CD4-positive, alpha-beta T cell (primary cell): ENCODE measurements at regions not wholly inside any gene's neighbourhood (a gene's known extent, or its start where the extent isn't known, plus 50 kb on each side); places are given as distances from the start of the nearest gene placed in this dataset.

Experiments used
- ATAC-seq: fragments of 200-7000 bp; cut with Tn5 transposase; one replicate; pipeline ENCODE4 v1.10.0; 2022; ENCODE audit warnings: mild to moderate bottlenecking; ENCODE audit not compliant: poor library complexity
- CTCF ChIA-PET: fragments of 350-600 bp; sonication (Branson Sonifier 250); formaldehyde crosslinking; loops from one replicate; lab custom pipeline; 2021; ENCODE audit warnings: antibody characterized with exemption, inconsistent platforms; lab: Charles Lee
- POLR2A ChIA-PET: fragments of 350-600 bp; sonication (Branson Sonifier 250); formaldehyde crosslinking; loops from one replicate; lab custom pipeline; 2021; ENCODE audit warnings: antibody characterized with exemption, inconsistent platforms; lab: Charles Lee
- DNase-seq, 14 experiments: peaks; one replicate each; pipeline ENCODE4 v3.0.0-alpha.2; 2013 to 2020; ENCODE audit warnings: mixed read lengths in 2 of 14
- H3K27ac ChIP-seq, 2 donors: one replicate each; pipeline versions ENCODE4 v1.5.1 to v1.7.0; 2013; ENCODE audit warnings: low read length in 2 of 2, low read depth in 1 of 2, mild to moderate bottlenecking in 1 of 2
- H3K27me3 ChIP-seq, 2 experiments: 1 replicate in 1 of 2; 2 replicates in 1 of 2; pipeline versions ENCODE4 v1.6.1 to v1.7.0; 2013; ENCODE audit warnings: low read length in 2 of 2, control low read depth in 1 of 2, mild to moderate bottlenecking in 1 of 2, moderate library complexity in 1 of 2; ENCODE audit not compliant: insufficient read depth in 2 of 2, control insufficient read depth in 1 of 2
- H3K36me3 ChIP-seq: one replicate; pipeline ENCODE4 v1.6.1; 2013; ENCODE audit warnings: low read length, control low read depth; ENCODE audit not compliant: insufficient read depth
- H3K4me1 ChIP-seq: one replicate; pipeline ENCODE4 v1.6.1; 2013; ENCODE audit warnings: low read length, control low read depth; ENCODE audit not compliant: insufficient read depth
- H3K4me3 ChIP-seq: one replicate; pipeline ENCODE4 v1.5.1; 2013; ENCODE audit warnings: mild to moderate bottlenecking, low read length, moderate library complexity
- H3K9me3 ChIP-seq, 2 experiments: 1 replicate in 1 of 2; 2 replicates in 1 of 2; pipeline versions ENCODE4 v1.6.1 to v1.7.0; 2013; ENCODE audit warnings: low read length in 2 of 2, mild to moderate bottlenecking in 2 of 2, control low read depth in 1 of 2, moderate library complexity in 1 of 2; ENCODE audit not compliant: control insufficient read depth in 1 of 2, insufficient read depth in 1 of 2
- H3K27ac Mint-ChIP-seq: one replicate; pipeline ENCODE4 v1.8.0; 2020; ENCODE audit warnings: mixed read lengths
- H3K27me3 Mint-ChIP-seq: one replicate; pipeline ENCODE4 v1.8.0; 2021; ENCODE audit warnings: mixed read lengths
- H3K36me3 Mint-ChIP-seq: one replicate; pipeline ENCODE4 v1.8.0; 2021; ENCODE audit warnings: low read depth, mixed read lengths
- H3K4me1 Mint-ChIP-seq: one replicate; pipeline ENCODE4 v1.8.0; 2021; ENCODE audit warnings: low read depth, mixed read lengths
- H3K4me3 Mint-ChIP-seq: one replicate; pipeline ENCODE4 v1.8.0; 2020; ENCODE audit warnings: mild to moderate bottlenecking, mixed read lengths
- H3K9me3 Mint-ChIP-seq: one replicate; pipeline ENCODE4 v1.8.0; 2020; ENCODE audit warnings: mixed read lengths
- intact Hi-C, 2 experiments: fragments of 100-400 bp; cut with DNase I in 1 of 2; cut with micrococcal nuclease in 1 of 2; formaldehyde crosslinking; loops; one replicate each; pipeline versions ENCODE4 v1.15.1 to v1.9.0; 2023 to 2025; cut with DNase I, micrococcal nuclease
- TF ChIP-seq, protein P1 (sequence below): fragments of 200-600 bp; IDR thresholded peaks from one replicate; pipeline ENCODE4 v1.8.0; 2022; ENCODE audit warnings: antibody characterized with exemption, mild to moderate bottlenecking

- DNase-seq (no peak), ATAC-seq (no peak)
- H3K4me3 Mint-ChIP-seq: no peak overlapping the region
- TF ChIP-seq, protein P1, sequence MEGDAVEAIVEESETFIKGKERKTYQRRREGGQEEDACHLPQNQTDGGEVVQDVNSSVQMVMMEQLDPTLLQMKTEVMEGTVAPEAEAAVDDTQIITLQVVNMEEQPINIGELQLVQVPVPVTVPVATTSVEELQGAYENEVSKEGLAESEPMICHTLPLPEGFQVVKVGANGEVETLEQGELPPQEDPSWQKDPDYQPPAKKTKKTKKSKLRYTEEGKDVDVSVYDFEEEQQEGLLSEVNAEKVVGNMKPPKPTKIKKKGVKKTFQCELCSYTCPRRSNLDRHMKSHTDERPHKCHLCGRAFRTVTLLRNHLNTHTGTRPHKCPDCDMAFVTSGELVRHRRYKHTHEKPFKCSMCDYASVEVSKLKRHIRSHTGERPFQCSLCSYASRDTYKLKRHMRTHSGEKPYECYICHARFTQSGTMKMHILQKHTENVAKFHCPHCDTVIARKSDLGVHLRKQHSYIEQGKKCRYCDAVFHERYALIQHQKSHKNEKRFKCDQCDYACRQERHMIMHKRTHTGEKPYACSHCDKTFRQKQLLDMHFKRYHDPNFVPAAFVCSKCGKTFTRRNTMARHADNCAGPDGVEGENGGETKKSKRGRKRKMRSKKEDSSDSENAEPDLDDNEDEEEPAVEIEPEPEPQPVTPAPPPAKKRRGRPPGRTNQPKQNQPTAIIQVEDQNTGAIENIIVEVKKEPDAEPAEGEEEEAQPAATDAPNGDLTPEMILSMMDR: no peak
- H3K36me3 Mint-ChIP-seq: peaks cover 6% of the 10 kb centered on the region
- intact Hi-C loops: no loop called here
- Histone ChIP-seq H3K27ac (no peak overlapping the region), H3K9me3 (peaks cover 19 to 25% of the 10 kb centered on the region in 2 experiments), H3K4me1 (no peaks in the 10 kb centered on the region), H3K36me3 (no peaks in the 10 kb centered on the region), H3K27me3 (peaks cover 0 to 4% of the 10 kb centered on the region in 2 experiments), H3K4me3 (no peak overlapping the region)
- ChIA-PET POLR2A (no interaction called here), CTCF (no interaction called here)
- no peak overlapping the region for H3K27ac Mint-ChIP-seq
- H3K27me3 Mint-ChIP-seq: peaks cover 25% of the 10 kb centered on the region
- H3K9me3 Mint-ChIP-seq: peaks cover 11% of the 10 kb centered on the region
- no peaks in the 10 kb centered on the region for H3K4me1 Mint-ChIP-seq
These were observed 483.3 kb downstream of the DMAC1 start for GRCh38 chr9:7316166-7316795.

DNA sequence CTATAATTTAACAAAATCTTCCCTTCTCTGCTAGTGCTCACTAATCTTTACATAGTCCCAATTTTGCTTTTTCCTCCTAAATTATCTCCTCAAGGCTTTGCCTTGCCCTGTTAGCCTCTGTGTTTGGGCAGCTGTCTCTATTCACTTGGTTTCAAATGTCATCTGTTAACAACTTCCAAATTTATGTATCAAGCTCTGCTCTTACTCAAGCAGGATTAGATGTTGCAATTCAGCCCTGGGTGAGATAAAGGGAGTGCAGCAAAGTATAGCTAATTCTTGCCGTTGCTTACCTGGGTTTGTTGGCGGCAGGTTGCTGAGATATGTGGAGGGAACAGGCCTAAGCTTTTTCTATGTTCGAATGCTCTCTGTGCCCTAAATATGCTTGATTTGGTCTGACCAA is 483.8 kb downstream of the DMAC1 start:
- DNase-seq (no peak), ATAC-seq (no peak)
- TF ChIP-seq, protein P1: no peak
- Mint-ChIP-seq H3K9me3 (peaks cover 11% of the 10 kb centered on the region), H3K36me3 (peaks cover 6% of the 10 kb centered on the region), H3K4me3 (no peak overlapping the region), H3K27me3 (peaks cover 25% of the 10 kb centered on the region), H3K27ac (no peak overlapping the region), H3K4me1 (no peaks in the 10 kb centered on the region)
- Histone ChIP-seq H3K36me3 (no peaks in the 10 kb centered on the region), H3K4me1 (no peaks in the 10 kb centered on the region), H3K9me3 (peaks cover 19 to 25% of the 10 kb centered on the region in 2 experiments), H3K4me3 (no peak overlapping the region), H3K27ac (no peak overlapping the region), H3K27me3 (peaks cover 0 to 4% of the 10 kb centered on the region in 2 experiments)
- POLR2A ChIA-PET: no interaction called here
- intact Hi-C loops: no loop called here
- CTCF ChIA-PET: no interaction called here

DNA sequence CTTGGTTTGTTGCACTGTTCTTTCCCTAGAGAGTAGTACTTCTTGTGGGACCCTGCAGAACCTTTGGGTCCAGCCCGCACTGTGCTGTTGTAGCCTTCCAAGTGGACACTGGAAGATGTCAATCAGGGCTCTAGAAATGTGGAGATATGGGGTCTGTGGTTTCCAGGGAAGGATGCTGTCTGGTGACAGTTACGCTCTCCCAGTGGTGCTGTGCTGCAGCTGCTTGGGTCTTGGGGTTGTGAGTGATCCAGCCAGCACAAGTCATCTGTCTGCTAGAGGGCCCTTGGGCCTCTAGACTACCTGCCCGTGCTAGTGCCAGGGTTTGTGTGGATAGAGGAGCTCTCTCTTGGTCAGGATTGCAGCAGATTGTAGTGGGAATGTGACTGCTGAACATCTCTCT is 484.5 kb downstream of the DMAC1 start:
- H3K4me1 Mint-ChIP-seq: no peaks in the 10 kb centered on the region
- H3K36me3 ChIP-seq: no peaks in the 10 kb centered on the region
- ChIA-PET CTCF (no interaction called here), POLR2A (no interaction called here)
- DNase-seq (no peak), ATAC-seq (no peak)
- H3K9me3 Mint-ChIP-seq: peaks cover 15% of the 10 kb centered on the region
- TF ChIP-seq, protein P1: no peak
- peaks cover 6% of the 10 kb centered on the region for H3K36me3 Mint-ChIP-seq
- intact Hi-C loops: no loop called here
- H3K27ac ChIP-seq: no peak overlapping the region
- peaks cover 25% of the 10 kb centered on the region for H3K27me3 Mint-ChIP-seq
- peaks cover 0 to 4% of the 10 kb centered on the region in 2 experiments for H3K27me3 ChIP-seq
- H3K4me3 ChIP-seq: no peak overlapping the region
- H3K9me3 ChIP-seq: peaks cover 19 to 31% of the 10 kb centered on the region in 2 experiments
- H3K4me1 ChIP-seq: no peaks in the 10 kb centered on the region
- H3K27ac Mint-ChIP-seq: no peak overlapping the region
- no peak overlapping the region for H3K4me3 Mint-ChIP-seq
